Nephron (organoid): ENCODE measurements at regions not wholly inside any gene's neighbourhood (a gene's known extent, or its start where the extent isn't known, plus 50 kb on each side); places are given as distances from the start of the nearest gene placed in this dataset.

Source experiments
- H3K27ac Mint-ChIP-seq, 3 experiments: 2 replicates each; pipeline ENCODE4 v1.8.0; 2020; ENCODE audit warnings: mixed read lengths in 3 of 3, mild to moderate bottlenecking in 2 of 3, moderate library complexity in 1 of 3
- H3K27me3 Mint-ChIP-seq: 2 replicates; pipeline ENCODE4 v1.8.0; 2021; ENCODE audit warnings: low read depth, mild to moderate bottlenecking, moderate library complexity, mixed read lengths
- H3K36me3 Mint-ChIP-seq: 2 replicates; pipeline ENCODE4 v1.8.0; 2020; ENCODE audit warnings: low read depth, mixed read lengths
- H3K4me1 Mint-ChIP-seq: 2 replicates; pipeline ENCODE4 v1.8.0; 2020; ENCODE audit warnings: mixed read lengths
- H3K4me3 Mint-ChIP-seq, 3 experiments: 2 replicates each; pipeline ENCODE4 v1.8.0; 2020; ENCODE audit warnings: mild to moderate bottlenecking in 3 of 3, mixed read lengths in 3 of 3, moderate library complexity in 2 of 3
- H3K9me3 Mint-ChIP-seq: 2 replicates; pipeline ENCODE4 v1.8.0; 2020; ENCODE audit warnings: mixed read lengths
- TF ChIP-seq, protein P1 (sequence below), 3 experiments: fragments of 200-600 bp; sonication (generic); IDR thresholded peaks; one replicate each; pipeline ENCODE4 v1.5.0; 2021; ENCODE audit warnings: antibody characterized with exemption in 3 of 3; ENCODE audit not compliant: unreplicated experiment in 3 of 3

DNA sequence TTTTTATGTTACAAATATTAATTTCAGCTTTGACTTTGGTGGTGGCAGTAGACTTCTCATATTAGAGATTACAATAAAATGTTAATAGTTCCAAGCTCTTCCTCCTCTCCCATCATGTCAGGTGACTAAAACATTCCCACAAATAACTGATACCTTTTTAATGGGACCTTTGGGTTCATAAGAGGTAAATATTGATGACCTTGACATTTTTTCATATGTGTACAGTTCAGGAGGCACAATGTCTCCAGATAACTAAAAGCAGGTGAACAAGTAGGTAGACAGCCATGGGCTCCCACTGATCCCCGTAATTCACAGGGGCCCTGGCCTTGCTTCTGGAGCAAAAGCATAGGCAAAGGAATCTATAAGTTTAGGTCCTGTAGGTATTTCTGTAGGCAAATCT lies 317.7 kb downstream of the SOX4 start:
- Mint-ChIP-seq H3K4me3 (no peak overlapping the region), H3K36me3 (peaks cover 57% of the 10 kb centered on the region), H3K9me3 (no peaks in the 10 kb centered on the region)

DNA sequence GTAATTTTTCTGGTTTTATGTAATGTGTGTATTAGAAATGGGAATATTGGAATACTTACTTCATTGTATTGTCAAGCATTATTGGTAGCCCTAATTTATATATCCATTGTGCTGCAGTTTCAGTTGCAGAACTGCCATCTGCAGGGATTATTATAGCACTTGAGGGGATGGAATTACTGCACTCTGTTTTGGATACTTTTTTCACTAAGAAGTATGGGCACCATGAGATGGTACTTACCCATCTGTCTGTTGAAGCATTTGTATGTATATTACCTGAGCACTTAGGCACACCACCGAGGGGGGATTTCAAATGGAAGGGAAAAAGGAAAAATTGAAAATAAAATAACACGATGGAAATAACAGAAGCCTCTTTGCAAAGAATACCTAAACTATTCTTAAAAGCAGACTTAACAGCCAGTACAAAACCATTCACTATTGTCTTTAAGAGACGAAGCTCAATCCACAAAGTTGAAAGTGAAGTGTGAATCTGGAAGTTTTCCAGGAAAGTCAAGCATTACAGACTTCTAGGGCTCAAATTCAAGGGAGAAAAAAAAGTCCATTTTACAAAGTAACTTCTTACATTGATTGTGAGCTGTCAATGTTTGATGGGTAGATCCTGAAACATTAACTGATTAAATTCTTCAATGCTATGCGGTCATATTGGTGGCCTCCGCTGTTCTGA lies 318.7 kb downstream of the SOX4 start:
- Mint-ChIP-seq H3K9me3 (no peaks in the 10 kb centered on the region), H3K4me3 (no peak overlapping the region), H3K27ac (peak overlapping the region; percentile 33 to 47 (median 46)), H3K27me3 (no peaks in the 10 kb centered on the region), H3K36me3 (peaks cover 57% of the 10 kb centered on the region), H3K4me1 (peaks cover 71% of the 10 kb centered on the region)
- TF ChIP-seq, protein P1, sequence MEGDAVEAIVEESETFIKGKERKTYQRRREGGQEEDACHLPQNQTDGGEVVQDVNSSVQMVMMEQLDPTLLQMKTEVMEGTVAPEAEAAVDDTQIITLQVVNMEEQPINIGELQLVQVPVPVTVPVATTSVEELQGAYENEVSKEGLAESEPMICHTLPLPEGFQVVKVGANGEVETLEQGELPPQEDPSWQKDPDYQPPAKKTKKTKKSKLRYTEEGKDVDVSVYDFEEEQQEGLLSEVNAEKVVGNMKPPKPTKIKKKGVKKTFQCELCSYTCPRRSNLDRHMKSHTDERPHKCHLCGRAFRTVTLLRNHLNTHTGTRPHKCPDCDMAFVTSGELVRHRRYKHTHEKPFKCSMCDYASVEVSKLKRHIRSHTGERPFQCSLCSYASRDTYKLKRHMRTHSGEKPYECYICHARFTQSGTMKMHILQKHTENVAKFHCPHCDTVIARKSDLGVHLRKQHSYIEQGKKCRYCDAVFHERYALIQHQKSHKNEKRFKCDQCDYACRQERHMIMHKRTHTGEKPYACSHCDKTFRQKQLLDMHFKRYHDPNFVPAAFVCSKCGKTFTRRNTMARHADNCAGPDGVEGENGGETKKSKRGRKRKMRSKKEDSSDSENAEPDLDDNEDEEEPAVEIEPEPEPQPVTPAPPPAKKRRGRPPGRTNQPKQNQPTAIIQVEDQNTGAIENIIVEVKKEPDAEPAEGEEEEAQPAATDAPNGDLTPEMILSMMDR (IDR thresholded peaks at IDR 0.05; ENCODE audit: unreplicated experiment in 3 of 3): no peak

More for the DNA sequence above, 317.7 kb downstream of the SOX4 start:
- H3K27ac Mint-ChIP-seq: peak overlapping the region; percentile 65 to 83 (median 68)
- peaks cover 76% of the 10 kb centered on the region for H3K4me1 Mint-ChIP-seq
- TF ChIP-seq, protein P1 (IDR thresholded peaks at IDR 0.05; ENCODE audit: unreplicated experiment in 3 of 3): no peak
- H3K27me3 Mint-ChIP-seq: no peaks in the 10 kb centered on the region

DNA sequence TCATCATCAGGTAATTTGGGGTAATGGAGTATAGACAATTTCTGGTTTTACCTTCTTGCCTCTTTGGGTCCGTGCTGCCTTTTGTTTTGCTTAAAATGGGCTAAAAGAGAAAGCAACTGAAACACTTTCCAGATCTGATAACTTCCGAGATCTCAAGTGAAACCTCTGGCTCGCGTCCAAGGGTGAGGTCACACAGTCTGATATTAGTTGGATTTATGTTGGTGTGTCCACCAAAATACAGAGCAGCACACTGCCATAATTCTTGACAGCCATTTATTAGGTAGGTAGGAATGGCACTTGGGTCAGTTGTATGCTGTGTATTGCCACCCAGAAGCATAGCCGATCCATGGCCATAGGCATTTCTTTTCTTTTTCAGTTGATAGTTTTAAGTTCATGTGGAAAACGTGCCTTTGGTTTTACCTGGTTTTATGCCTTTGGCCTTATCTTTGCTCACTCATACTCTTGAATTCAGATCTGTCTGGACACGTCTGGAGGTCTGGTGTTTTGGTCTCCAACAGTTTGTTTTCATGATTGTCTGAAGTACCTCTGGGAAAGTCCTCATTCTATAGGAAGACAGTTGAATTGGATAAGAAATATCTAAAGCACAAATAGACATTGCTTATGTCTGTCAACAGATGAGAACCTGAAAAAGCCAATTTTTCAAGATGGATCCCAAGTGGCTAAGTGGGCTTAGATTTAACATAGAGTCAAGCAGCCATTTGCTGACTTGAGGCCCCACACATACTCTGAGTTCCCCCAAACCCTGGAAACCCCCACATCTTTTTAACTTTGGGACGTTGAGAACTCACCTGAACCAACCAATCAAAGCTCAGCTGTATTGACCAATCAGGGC lies 320.8 kb downstream of the SOX4 start:
- Mint-ChIP-seq H3K4me1 (peaks cover 56% of the 10 kb centered on the region), H3K27me3 (no peaks in the 10 kb centered on the region), H3K4me3 (no peak overlapping the region), H3K27ac (peak overlapping the region; percentile 33 to 87 (median 46)), H3K9me3 (no peaks in the 10 kb centered on the region), H3K36me3 (peaks cover 63% of the 10 kb centered on the region)
- TF ChIP-seq, protein P1 (IDR thresholded peaks at IDR 0.05; ENCODE audit: unreplicated experiment in 3 of 3): no peak

DNA sequence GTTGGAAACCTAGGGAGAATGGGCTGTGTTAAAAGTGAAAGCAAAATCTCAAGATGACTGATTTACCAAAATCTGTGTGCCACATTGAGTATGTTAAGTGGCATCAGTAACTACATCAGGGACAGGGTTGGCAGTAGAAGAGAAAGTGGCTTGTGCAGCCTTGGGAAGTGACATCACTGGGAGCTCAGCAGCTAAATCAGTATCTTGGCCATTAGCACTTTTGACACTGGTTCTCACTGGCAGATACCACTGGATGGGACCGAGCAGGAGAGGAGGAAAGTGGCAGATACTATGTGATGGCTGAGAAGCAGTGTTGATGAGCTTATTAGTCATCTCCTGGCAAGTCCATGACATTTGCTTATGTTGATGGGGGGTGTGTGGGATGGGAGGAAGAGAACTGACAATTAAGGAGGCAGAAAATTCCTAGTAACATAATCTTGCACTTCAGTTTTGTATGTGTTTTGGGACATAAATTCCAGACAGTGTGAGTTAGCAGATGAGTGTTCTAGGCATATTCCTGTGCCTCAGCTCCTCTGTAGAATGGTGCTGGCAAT lies 322.2 kb downstream of the SOX4 start:
- Mint-ChIP-seq H3K27ac (peak overlapping the region; percentile 41 to 87 (median 76)), H3K4me3 (peak overlapping the region in 2 of 3 experiments; percentile 16 to 35), H3K4me1 (peaks cover 54% of the 10 kb centered on the region), H3K27me3 (no peaks in the 10 kb centered on the region), H3K9me3 (no peaks in the 10 kb centered on the region), H3K36me3 (peaks cover 58% of the 10 kb centered on the region)
- TF ChIP-seq, protein P1 (IDR thresholded peaks at IDR 0.05; ENCODE audit: unreplicated experiment in 3 of 3): no peak

DNA sequence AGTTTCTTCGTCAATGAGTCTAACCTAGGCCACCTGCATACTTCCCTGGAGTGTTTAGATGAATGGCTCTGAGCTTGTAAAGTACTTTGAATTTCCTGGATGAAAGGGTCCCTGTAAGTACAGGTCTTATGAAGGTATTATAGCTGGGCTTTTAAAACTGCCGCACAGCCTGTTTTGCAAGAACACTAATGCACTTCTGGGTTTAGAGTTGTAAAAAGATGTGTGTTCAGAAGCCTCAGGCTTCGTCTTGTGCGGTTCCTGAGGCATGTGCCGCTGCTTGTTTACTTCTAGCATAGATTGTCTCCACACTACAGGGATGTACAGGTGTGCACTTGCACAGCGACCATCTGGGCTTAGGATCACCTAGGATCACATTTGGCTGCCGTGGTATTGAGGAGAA lies 324.5 kb downstream of the SOX4 start:
- Mint-ChIP-seq H3K36me3 (peaks cover 50% of the 10 kb centered on the region), H3K9me3 (no peaks in the 10 kb centered on the region), H3K27ac (peak overlapping the region; percentile 66 to 86 (median 84)), H3K4me1 (peaks cover 46% of the 10 kb centered on the region), H3K4me3 (no peak overlapping the region), H3K27me3 (no peaks in the 10 kb centered on the region)
- TF ChIP-seq, protein P1 (IDR thresholded peaks at IDR 0.05; ENCODE audit: unreplicated experiment in 3 of 3): no peak
